Fibroblast of the aortic adventitia (primary cell): ENCODE measurements at regions not wholly inside any gene's neighbourhood (a gene's known extent, or its start where the extent isn't known, plus 50 kb on each side); places are given as distances from the start of the nearest gene placed in this dataset. TPM values are rescaled to one million over a fixed set of nuclear protein-coding genes. Genes with fewer than 3 reads are reported as not detected.

Experiments
- DNase-seq: peaks from one replicate; pipeline ENCODE4 v3.0.0-alpha.2; 2010; ENCODE audit warnings: low read depth
- H3K4me3 ChIP-seq: 2 replicates; pipeline ENCODE4 v1.5.1; 2011; ENCODE audit warnings: low read depth, mild to moderate bottlenecking, control low read depth, low read length, moderate library complexity
- small RNA-seq: library from RNA; depleted of rRNA; stranded (forward); fragments of <200 nt; gene quantifications from one replicate; pipeline ENCODE3, GENCODE V24; 2012
- TF ChIP-seq, protein P1 (sequence below): IDR thresholded peaks from 2 replicates; pipeline ENCODE4 v1.5.1; 2011; ENCODE audit warnings: mild to moderate bottlenecking, low read length, control low read depth, inconsistent platforms; ENCODE audit not compliant: insufficient read depth

DNA sequence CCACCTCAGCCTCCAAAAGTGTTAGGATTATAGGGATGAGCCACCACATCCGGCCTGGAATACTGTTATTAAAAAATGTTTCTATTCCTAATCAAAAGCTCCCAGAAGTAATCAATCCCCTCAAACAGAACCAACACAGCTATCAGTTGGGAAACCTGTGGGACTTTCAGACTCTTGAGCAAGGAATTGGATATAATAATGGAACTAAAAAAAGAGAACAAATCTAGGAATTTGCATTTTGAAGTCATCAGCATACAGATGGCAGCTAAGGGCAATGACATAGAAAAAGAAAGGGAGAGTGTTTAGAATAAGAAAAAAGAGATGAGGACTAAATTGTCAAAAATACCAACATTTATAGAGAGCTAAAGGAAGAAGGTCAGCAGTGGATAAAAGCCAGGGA, 54.7 kb upstream of the AMN1 start:
- no peak for DNase-seq
- TF ChIP-seq, protein P1, sequence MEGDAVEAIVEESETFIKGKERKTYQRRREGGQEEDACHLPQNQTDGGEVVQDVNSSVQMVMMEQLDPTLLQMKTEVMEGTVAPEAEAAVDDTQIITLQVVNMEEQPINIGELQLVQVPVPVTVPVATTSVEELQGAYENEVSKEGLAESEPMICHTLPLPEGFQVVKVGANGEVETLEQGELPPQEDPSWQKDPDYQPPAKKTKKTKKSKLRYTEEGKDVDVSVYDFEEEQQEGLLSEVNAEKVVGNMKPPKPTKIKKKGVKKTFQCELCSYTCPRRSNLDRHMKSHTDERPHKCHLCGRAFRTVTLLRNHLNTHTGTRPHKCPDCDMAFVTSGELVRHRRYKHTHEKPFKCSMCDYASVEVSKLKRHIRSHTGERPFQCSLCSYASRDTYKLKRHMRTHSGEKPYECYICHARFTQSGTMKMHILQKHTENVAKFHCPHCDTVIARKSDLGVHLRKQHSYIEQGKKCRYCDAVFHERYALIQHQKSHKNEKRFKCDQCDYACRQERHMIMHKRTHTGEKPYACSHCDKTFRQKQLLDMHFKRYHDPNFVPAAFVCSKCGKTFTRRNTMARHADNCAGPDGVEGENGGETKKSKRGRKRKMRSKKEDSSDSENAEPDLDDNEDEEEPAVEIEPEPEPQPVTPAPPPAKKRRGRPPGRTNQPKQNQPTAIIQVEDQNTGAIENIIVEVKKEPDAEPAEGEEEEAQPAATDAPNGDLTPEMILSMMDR: no peak
- no peak overlapping the region for H3K4me3 ChIP-seq

DNA sequence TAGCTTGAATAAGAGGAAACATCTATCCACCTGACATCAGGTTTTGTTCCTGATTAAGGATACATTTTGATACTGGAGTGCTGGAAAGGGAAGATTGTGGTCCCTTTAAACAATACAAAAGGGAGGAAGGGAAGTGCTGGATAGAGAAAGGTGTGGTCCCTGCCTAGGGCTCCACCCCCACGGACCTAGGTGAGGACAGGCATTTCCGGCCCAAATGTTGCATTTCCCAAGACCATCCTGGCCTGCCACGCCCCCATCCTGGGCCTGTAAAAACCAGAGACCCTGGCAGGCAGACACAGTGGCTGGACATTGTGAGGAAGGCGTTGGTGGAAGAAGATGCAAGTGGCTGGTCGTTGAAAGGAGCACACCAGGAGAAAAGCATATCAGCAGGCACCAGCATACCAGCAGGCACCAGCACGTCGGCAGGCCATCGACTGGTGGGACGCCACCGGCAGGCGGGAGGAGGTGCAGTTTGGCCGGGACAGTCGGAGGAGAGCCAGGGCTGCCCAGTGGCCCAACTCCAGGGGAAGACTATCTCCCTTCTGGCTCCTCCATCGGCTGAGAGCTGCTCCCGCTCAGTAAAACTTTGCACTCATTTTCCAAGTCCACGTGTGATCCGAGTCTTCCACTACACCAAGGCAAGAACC, 53.2 kb upstream of the AMN1 start:
- TF ChIP-seq, protein P1: no peak
- no peak for DNase-seq
- H3K4me3 ChIP-seq: no peak overlapping the region

DNA sequence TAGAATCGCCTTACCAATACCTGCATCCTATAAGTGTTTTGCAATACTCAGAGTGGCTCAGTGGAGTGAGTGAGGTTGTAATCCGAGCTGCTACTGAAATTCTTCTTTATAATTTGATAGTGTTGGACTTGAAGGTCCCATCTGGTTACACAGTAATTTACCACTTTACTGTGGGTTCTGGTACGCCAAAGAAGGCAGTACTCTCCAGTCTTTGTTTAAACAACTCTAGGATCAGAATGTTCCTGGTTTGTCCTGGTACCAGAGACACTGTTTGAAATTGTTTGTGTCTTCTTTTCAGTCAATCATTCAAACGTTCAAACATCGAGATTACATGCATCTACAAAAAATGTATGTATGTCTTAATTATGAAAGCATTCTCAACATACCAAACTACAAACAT, 51.3 kb upstream of the AMN1 start:
- DNase-seq: no peak
- H3K4me3 ChIP-seq: no peak overlapping the region
- TF ChIP-seq, protein P1: no peak

DNA sequence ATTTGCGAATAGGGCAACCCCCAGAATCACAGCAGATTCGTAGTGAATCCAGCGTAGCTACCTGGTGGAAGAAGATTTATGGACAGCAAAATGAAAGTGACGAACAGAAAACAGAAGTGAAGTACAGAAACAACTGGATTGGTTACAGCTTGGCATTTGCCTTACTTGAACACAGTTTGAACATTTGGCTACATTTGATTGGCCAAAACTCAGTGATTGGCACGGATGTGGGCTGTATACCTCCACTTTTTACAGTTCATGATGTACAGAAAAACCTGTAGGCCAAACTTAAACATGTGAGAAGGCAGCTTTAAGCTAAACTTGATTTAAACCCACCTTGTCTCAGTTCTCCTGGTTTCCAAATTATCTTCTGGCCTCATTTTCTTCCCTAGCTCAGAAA, 49.9 kb upstream of the AMN1 start:
- H3K4me3 ChIP-seq: no peak overlapping the region
- no peak for DNase-seq
- TF ChIP-seq, protein P1: no peak

Small RNAs in the stretch of these regions (small RNA-seq; reads per million reads assigned to genes)
- gene RF00402: not detected
- gene RNU6-1069P: not detected
